ENCODE measurements at regions not wholly inside any gene's neighbourhood (a gene's known extent, or its start where the extent isn't known, plus 50 kb on each side); places are given as distances from the start of the nearest gene placed in this dataset.

- TF ChIP-seq CTCF (IDR thresholded peaks at IDR 0.05) (no peak), ZFX (IDR thresholded peaks at IDR 0.05; ENCODE audit: borderline replicate concordance) (no peak)
These were observed 286.7 kb downstream of the HLX start for GRCh38 chr1:221165839-221166500.
